ENCODE measurements at regions not wholly inside any gene's neighbourhood (a gene's known extent, or its start where the extent isn't known, plus 50 kb on each side); places are given as distances from the start of the nearest gene placed in this dataset.

DNA sequence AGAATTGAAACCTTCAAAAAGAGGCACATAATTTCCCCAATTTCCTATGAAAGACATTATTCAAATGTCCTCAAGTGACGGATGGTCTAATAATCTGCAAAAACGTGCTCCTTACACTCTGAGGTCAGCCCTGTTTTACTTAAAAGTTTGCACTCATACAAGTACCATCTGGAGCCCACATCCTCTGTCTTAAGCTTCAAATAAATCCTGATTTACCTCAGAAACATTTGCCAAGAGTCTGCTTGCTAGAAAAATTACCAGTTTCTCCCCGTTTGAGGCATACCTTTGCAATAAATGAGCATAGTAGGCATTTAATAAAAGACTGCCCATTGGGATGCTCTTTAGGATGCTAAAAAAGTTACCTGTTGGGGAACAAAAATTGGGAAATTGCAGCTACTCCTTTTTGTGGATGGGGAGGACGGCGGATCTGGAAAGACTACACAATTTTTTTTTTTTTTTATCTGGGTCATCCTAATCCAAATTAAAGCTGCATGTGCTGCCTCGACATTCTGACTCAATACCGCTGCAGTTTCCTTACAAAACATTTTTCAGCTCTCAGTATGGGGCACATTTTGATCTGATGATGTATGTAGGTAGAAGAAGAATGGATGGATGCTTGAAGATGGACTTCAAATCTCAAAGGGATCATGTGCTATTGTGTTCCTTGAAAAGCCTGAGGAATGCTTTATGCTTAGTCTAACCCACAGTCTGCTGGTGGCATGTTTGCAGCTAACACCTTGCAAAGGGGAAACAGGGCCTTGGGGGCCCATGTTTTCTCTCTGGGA is 233.7 kb upstream of the ADAMTS9 start:
- Histone ChIP-seq H3K4me1 (ENCODE audit: control insufficient read depth, insufficient read depth, low read length) (peaks cover under 1% of the 10 kb centered on the region), H3K9me3 (ENCODE audit: control insufficient read depth, low read length) (no peaks in the 10 kb centered on the region), H3K36me3 (ENCODE audit: control insufficient read depth, insufficient read depth, low read length, severe bottlenecking) (no peaks in the 10 kb centered on the region), H3K27me3 (replicated peaks; ENCODE audit: control insufficient read depth, insufficient read depth, low read length) (no peaks in the 10 kb centered on the region), H3K9ac (ENCODE audit: low read length) (no peak overlapping the region), H3K4me3 (ENCODE audit: low read length) (no peak overlapping the region)
- no peak for DNase-seq (ENCODE audit: low read depth)

DNA sequence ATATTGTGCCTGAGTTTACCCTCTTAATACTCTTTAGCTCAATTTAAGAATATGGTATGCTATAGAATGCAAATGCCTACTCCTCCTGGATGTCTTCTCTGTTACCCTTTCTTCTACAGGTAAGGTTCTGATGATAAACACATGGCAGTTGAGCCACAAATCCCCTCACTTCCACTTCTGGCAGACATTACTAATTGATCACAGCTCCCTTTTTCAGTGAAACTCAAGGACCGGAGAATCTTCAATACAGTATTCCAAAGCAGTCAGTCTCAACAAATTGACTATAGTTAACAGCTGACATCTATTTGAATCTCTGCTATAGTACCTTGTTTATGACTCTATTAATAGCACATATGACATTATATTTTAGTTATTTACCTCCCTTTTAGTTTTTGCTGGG is 232.1 kb upstream of the ADAMTS9 start:
- Histone ChIP-seq H3K4me3 (ENCODE audit: low read length) (no peak overlapping the region), H3K36me3 (ENCODE audit: control insufficient read depth, insufficient read depth, low read length, severe bottlenecking) (no peaks in the 10 kb centered on the region), H3K9me3 (ENCODE audit: control insufficient read depth, low read length) (no peaks in the 10 kb centered on the region), H3K27me3 (replicated peaks; ENCODE audit: control insufficient read depth, insufficient read depth, low read length) (no peaks in the 10 kb centered on the region), H3K4me1 (ENCODE audit: control insufficient read depth, insufficient read depth, low read length) (peaks cover 12% of the 10 kb centered on the region), H3K9ac (ENCODE audit: low read length) (no peak overlapping the region)
- DNase-seq (ENCODE audit: low read depth) = no peak

DNA sequence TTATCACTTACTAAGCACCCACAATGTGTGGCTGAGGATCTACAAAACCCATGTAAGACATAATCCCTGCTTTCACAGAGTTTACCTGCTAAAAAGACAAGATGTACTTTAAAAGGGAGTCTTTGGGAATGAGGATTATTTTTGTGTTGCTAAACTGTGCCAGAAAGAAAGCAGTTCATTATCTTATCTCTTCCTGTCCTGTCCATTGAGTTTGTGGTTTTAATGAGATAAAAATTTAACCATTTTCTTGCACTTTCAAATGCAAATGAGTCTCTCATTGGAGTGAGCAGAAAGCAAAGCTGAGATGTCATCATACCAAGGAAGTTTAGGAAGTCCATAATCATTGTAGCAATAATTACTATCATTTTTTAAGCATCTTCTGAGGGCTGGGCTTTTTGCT is 231.2 kb upstream of the ADAMTS9 start:
- no peak overlapping the region for H3K9ac ChIP-seq (ENCODE audit: low read length)
- H3K9me3 ChIP-seq (ENCODE audit: control insufficient read depth, low read length) = no peaks in the 10 kb centered on the region
- no peaks in the 10 kb centered on the region for H3K27me3 ChIP-seq (replicated peaks; ENCODE audit: control insufficient read depth, insufficient read depth, low read length)
- peaks cover 12% of the 10 kb centered on the region for H3K4me1 ChIP-seq (ENCODE audit: control insufficient read depth, insufficient read depth, low read length)
- DNase-seq (ENCODE audit: low read depth) = no peak
- H3K4me3 ChIP-seq (ENCODE audit: low read length) = no peak overlapping the region
- H3K36me3 ChIP-seq (ENCODE audit: control insufficient read depth, insufficient read depth, low read length, severe bottlenecking) = no peaks in the 10 kb centered on the region

DNA sequence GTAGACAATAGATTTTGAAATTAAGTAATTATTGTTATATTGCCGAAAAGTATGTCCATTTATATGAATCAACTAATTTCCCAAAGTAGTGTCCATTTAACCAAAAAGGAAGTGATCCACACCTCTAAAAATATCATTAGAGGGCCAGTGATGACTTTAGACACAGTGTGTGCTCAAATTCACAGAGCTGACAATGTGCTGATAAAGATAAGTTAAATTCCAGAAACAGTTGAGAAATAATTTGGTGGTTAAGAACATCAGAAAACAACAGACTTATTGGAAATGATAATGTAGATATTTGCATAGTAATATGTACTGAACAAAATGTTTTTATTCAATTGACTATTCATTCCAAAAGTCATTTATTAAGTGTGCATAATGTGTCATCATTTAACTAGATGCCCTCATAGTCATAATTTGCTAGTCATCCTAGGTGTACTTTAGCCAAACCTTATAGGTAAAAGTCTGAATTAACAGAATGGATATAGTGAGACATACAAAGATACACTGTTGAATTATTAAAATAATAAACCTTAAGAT is 230.2 kb upstream of the ADAMTS9 start:
- DNase-seq (ENCODE audit: low read depth) = no peak
- H3K4me1 ChIP-seq (ENCODE audit: control insufficient read depth, insufficient read depth, low read length) = peaks cover 12% of the 10 kb centered on the region
- H3K27me3 ChIP-seq (replicated peaks; ENCODE audit: control insufficient read depth, insufficient read depth, low read length) = no peaks in the 10 kb centered on the region
- no peak overlapping the region for H3K4me3 ChIP-seq (ENCODE audit: low read length)
- no peak overlapping the region for H3K9ac ChIP-seq (ENCODE audit: low read length)
- no peaks in the 10 kb centered on the region for H3K36me3 ChIP-seq (ENCODE audit: control insufficient read depth, insufficient read depth, low read length, severe bottlenecking)
- H3K9me3 ChIP-seq (ENCODE audit: control insufficient read depth, low read length) = no peaks in the 10 kb centered on the region

DNA sequence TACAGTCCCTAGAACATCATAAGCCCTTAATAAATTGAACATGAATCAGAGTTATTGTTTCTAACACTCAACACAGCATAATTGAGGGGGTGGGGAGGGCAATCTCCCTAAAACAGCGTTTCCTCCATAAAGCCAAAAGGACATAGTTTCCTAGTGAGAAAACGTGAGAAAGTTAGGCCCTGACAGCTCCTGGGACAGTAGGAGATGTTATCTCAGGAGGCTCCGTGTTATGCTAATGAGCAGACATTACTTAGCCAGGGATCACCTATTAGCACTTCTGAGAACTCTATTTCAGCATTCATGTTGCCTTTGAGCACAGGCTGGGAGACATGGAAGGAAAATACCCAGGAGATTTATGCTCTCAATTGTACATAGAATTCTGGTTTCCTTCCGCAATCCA is 229.1 kb upstream of the ADAMTS9 start:
- H3K9ac ChIP-seq (ENCODE audit: low read length) = no peak overlapping the region
- no peak overlapping the region for H3K4me3 ChIP-seq (ENCODE audit: low read length)
- H3K27me3 ChIP-seq (replicated peaks; ENCODE audit: control insufficient read depth, insufficient read depth, low read length) = no peaks in the 10 kb centered on the region
- H3K9me3 ChIP-seq (ENCODE audit: control insufficient read depth, low read length) = no peaks in the 10 kb centered on the region
- H3K36me3 ChIP-seq (ENCODE audit: control insufficient read depth, insufficient read depth, low read length, severe bottlenecking) = no peaks in the 10 kb centered on the region
- DNase-seq (ENCODE audit: low read depth) = no peak
- peaks cover 12% of the 10 kb centered on the region for H3K4me1 ChIP-seq (ENCODE audit: control insufficient read depth, insufficient read depth, low read length)

DNA sequence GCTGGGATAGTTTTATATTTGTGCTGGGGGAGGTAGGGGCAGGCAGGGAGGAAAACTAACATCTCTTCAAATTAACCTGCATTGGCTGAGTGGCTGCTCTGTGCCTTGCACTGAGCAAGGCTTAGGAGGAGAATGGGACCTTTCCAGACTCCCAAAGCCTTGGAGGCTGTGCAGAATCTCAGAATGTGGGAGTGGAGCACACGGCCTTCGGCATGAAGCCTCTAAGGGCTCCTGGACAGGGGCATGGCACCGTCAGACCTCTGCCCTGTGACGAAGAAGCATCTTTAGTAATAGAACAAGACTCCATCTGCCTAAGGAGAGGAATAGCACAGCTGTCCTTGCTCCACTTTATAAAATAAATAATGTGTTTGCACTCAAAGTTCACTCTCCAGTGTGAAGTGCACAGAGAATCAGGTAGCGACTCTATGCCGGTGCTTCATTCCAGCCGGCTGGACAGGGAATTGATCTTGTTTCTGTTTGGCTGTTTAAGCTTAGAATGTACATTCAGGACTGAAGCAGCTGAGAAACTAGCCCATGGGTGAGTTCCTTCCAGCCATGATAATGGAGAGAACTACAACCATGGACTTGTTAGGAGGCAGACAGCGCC is 228.5 kb upstream of the ADAMTS9 start:
- H3K4me1 ChIP-seq (ENCODE audit: control insufficient read depth, insufficient read depth, low read length) = peaks cover 12% of the 10 kb centered on the region
- H3K27me3 ChIP-seq (replicated peaks; ENCODE audit: control insufficient read depth, insufficient read depth, low read length) = no peaks in the 10 kb centered on the region
- no peaks in the 10 kb centered on the region for H3K36me3 ChIP-seq (ENCODE audit: control insufficient read depth, insufficient read depth, low read length, severe bottlenecking)
- H3K9ac ChIP-seq (ENCODE audit: low read length) = no peak overlapping the region
- no peak overlapping the region for H3K4me3 ChIP-seq (ENCODE audit: low read length)
- H3K9me3 ChIP-seq (ENCODE audit: control insufficient read depth, low read length) = no peaks in the 10 kb centered on the region
- DNase-seq (ENCODE audit: low read depth) = no peak

DNA sequence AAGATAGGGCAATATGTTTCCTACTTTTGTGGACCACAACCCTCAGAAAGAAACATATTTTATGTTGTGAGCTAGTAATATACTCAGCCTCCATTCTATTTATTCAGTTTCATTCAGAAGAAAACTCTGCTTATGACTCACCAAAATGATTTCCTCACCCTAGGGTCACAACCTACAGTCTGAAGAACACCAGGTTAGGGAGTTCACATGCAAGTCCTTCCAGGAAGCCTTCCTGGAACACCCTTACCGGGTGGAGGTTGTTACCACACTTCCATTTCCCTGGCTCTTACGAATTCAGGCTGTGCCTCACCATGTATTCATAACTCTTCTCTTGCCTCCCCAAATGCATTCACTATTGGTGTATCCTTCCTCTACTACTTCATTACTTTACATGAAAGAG is 228.0 kb upstream of the ADAMTS9 start:
- Histone ChIP-seq H3K4me3 (ENCODE audit: low read length) (no peak overlapping the region), H3K9ac (ENCODE audit: low read length) (no peak overlapping the region), H3K9me3 (ENCODE audit: control insufficient read depth, low read length) (no peaks in the 10 kb centered on the region), H3K4me1 (ENCODE audit: control insufficient read depth, insufficient read depth, low read length) (peaks cover 12% of the 10 kb centered on the region), H3K27me3 (replicated peaks; ENCODE audit: control insufficient read depth, insufficient read depth, low read length) (no peaks in the 10 kb centered on the region), H3K36me3 (ENCODE audit: control insufficient read depth, insufficient read depth, low read length, severe bottlenecking) (no peaks in the 10 kb centered on the region)
- DNase-seq (ENCODE audit: low read depth) = peak; percentile 59

DNA sequence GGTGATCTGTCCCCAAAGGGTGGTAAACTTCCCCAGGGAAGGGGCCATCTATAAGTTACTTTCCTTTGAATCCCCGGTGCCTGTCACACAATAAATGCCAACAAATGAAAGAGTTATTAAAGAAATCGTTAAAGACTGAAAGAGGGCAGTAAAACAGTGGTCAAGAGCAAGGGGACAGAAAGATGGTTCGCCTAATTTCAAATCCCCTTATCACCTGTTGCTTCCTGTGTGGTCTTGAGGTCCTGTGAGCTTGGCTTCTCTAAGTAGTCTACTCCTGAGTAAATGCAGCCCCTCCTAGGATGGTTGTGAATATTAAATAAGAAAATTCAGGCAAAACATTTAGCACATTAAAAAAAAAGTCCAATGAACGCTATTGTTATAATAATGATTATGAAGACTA is 225.7 kb upstream of the ADAMTS9 start:
- Histone ChIP-seq H3K4me1 (ENCODE audit: control insufficient read depth, insufficient read depth, low read length) (peaks cover 15% of the 10 kb centered on the region), H3K36me3 (ENCODE audit: control insufficient read depth, insufficient read depth, low read length, severe bottlenecking) (no peaks in the 10 kb centered on the region), H3K4me3 (ENCODE audit: low read length) (no peak overlapping the region), H3K9ac (ENCODE audit: low read length) (no peak overlapping the region), H3K9me3 (ENCODE audit: control insufficient read depth, low read length) (no peaks in the 10 kb centered on the region), H3K27me3 (replicated peaks; ENCODE audit: control insufficient read depth, insufficient read depth, low read length) (no peaks in the 10 kb centered on the region)
- no peak for DNase-seq (ENCODE audit: low read depth)

DNA sequence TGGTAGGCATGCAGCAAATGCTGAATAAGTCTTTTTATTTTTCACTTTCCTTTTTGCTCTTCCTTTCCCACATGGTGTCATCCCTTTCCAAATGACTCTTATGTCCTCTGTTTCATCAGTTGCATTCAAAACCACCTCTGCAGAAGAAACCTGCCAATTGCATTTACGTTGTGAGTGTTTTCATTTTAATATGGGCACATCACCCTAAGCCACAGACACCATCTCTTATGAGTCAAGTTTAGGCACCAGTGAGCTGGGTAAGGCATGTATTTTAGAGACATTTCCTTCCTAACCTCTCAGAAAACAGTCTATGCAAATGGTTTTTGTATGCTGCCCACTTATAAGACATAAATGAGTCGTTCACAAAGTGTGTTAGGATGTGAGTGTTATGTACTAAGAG is 223.3 kb upstream of the ADAMTS9 start:
- Histone ChIP-seq H3K4me3 (ENCODE audit: low read length) (no peak overlapping the region), H3K27me3 (replicated peaks; ENCODE audit: control insufficient read depth, insufficient read depth, low read length) (no peaks in the 10 kb centered on the region), H3K4me1 (ENCODE audit: control insufficient read depth, insufficient read depth, low read length) (peaks cover 18% of the 10 kb centered on the region), H3K9ac (ENCODE audit: low read length) (no peak overlapping the region), H3K36me3 (ENCODE audit: control insufficient read depth, insufficient read depth, low read length, severe bottlenecking) (no peaks in the 10 kb centered on the region), H3K9me3 (ENCODE audit: control insufficient read depth, low read length) (no peaks in the 10 kb centered on the region)
- no peak for DNase-seq (ENCODE audit: low read depth)

DNA sequence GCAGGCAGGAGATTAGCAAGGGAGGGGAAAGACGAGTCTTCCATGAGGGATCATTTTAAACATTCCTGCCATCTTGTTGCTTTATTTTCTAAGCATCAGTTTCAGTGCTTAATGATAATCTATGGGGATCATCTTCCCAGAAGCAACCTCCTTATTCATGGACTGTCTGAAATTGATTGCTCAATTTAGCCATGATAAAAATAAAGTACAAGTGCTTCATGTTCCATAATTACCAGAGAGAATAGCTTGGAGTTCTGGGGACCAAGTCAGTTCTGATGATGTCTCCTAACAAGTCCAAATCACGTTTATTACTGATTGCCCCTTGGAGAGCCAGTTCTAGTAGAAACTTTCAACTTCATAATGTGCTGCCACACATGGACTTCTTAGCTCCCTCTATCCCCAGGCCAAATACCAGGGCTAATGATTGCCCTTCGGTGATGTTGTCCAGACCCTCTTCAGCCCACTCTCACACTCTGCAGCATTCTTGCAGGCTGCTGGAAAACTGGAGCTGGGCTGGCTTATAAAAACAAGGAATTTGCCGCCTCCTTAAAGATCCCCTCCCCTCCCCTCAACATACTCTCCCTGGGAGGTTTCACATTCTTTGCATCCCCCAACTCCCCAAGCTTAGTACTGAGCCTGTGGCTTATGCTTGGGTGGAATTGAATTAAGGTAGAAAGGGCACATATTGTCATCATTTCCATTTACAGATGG is 222.1 kb upstream of the ADAMTS9 start:
- peaks cover 10% of the 10 kb centered on the region for H3K4me1 ChIP-seq (ENCODE audit: control insufficient read depth, insufficient read depth, low read length)
- H3K36me3 ChIP-seq (ENCODE audit: control insufficient read depth, insufficient read depth, low read length, severe bottlenecking) = no peaks in the 10 kb centered on the region
- H3K27me3 ChIP-seq (replicated peaks; ENCODE audit: control insufficient read depth, insufficient read depth, low read length) = no peaks in the 10 kb centered on the region
- DNase-seq (ENCODE audit: low read depth) = no peak
- H3K9me3 ChIP-seq (ENCODE audit: control insufficient read depth, low read length) = no peaks in the 10 kb centered on the region
- H3K4me3 ChIP-seq (ENCODE audit: low read length) = no peak overlapping the region
- H3K9ac ChIP-seq (ENCODE audit: low read length) = no peak overlapping the region

DNA sequence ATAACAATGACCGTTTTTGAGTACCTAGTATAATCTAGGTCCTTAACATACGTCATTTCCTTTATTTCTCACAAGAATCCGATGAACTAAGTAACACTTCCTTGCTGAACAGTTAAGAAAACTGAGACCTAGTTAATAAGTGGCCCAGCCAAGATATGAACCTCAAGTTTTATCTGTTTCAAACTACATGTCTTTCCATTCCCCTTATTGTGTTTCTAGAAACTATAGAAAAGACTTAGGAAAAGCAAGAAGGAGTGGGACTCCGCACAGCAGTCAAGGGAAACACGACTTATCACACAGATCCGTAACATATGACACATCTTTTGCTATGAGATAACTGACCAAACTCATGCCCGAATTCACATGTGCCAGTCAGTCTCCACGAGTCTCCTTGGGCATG is 221.2 kb upstream of the ADAMTS9 start:
- no peaks in the 10 kb centered on the region for H3K36me3 ChIP-seq (ENCODE audit: control insufficient read depth, insufficient read depth, low read length, severe bottlenecking)
- no peaks in the 10 kb centered on the region for H3K9me3 ChIP-seq (ENCODE audit: control insufficient read depth, low read length)
- DNase-seq (ENCODE audit: low read depth) = no peak
- no peaks in the 10 kb centered on the region for H3K27me3 ChIP-seq (replicated peaks; ENCODE audit: control insufficient read depth, insufficient read depth, low read length)
- H3K9ac ChIP-seq (ENCODE audit: low read length) = no peak overlapping the region
- H3K4me1 ChIP-seq (ENCODE audit: control insufficient read depth, insufficient read depth, low read length) = peaks cover 10% of the 10 kb centered on the region
- no peak overlapping the region for H3K4me3 ChIP-seq (ENCODE audit: low read length)
